K562 (cell line): ENCODE measurements at regions not wholly inside any gene's neighbourhood (a gene's known extent, or its start where the extent isn't known, plus 50 kb on each side); places are given as distances from the start of the nearest gene placed in this dataset.

Experiments
- ATAC-seq: fragments of 200-7000 bp; cut with Tn5 transposase; 3 replicates; pipeline ENCODE4 v1.9.1; 2020; ENCODE audit warnings: moderate library complexity
- BruUV-seq: library from RNA; stranded (reverse); fragments of 400-500 nt; replicated peaks from 2 replicates; lab custom pipeline; 2021; lab: Mats Ljungman, UMichigan
- CTCF ChIA-PET: fragments of 300-600 bp; formaldehyde crosslinking; extraction: SDS; loops from one replicate; lab custom pipeline; 2021; ENCODE audit warnings: low intra/inter-chr PET ratio; lab: Yijun Ruan, JAX
- POLR2A ChIA-PET: fragments of 300-600, 350-650 bp; sonication (Branson Sonifier 250); formaldehyde crosslinking; extraction: SDS; loops from one replicate; lab custom pipeline; 2021; ENCODE audit warnings: antibody characterized with exemption, inconsistent platforms; lab: Yijun Ruan, JAX
- DNase-seq, 4 experiments: peaks; one replicate each; pipeline versions ENCODE4 v3.0.0 to v3.0.0-alpha.2; 2011 to 2018; ENCODE audit warnings: low spot score in 3 of 4, mixed read lengths in 3 of 4; ENCODE audit errors: extremely low read depth in 1 of 4
- FAIRE-seq: peaks from 2 replicates; lab custom pipeline; 2011; peaks lifted over from hg19 to GRCh38; lab: Jason Lieb, UNC
- H2AFZ ChIP-seq: 2 replicates; pipeline ENCODE4 v1.6.0; 2011; ENCODE audit warnings: low read depth, low read length, control low read depth, inconsistent platforms
- H3K27ac ChIP-seq: fragments of 200-600 bp; 3 replicates; pipeline ENCODE4 v1.8.0; 2011; ENCODE audit warnings: low read depth, mild to moderate bottlenecking, control low read depth, inconsistent platforms, low read length, moderate library complexity, mixed read lengths; ENCODE audit errors: extremely low read depth
- H3K27me3 ChIP-seq, 2 experiments: fragments of 300-600 bp in 1 of 2; 2 replicates in 1 of 2; 3 replicates in 1 of 2; pipeline versions ENCODE4 v1.6.0 to v1.8.0; 2011; ENCODE audit warnings: inconsistent platforms in 2 of 2, low read length in 2 of 2, mild to moderate bottlenecking in 1 of 2, mixed read lengths in 1 of 2, moderate library complexity in 1 of 2; ENCODE audit not compliant: control insufficient read depth in 2 of 2, insufficient read depth in 2 of 2
- H3K36me3 ChIP-seq: fragments of 300-600 bp; 3 replicates; pipeline ENCODE4 v1.8.0; 2011; ENCODE audit warnings: mild to moderate bottlenecking, low read length, inconsistent platforms; ENCODE audit not compliant: control insufficient read depth, insufficient read depth
- H3K4me1 ChIP-seq, 2 experiments: fragments of 200-600 bp in 1 of 2; replicated peaks in 1 of 2; 2 replicates in 1 of 2; 3 replicates in 1 of 2; pipeline versions ENCODE4 v1.5.1 to v1.8.0; 2011; ENCODE audit warnings: inconsistent platforms in 2 of 2, low read length in 2 of 2, mild to moderate bottlenecking in 1 of 2, mixed read lengths in 1 of 2, moderate library complexity in 1 of 2; ENCODE audit not compliant: control insufficient read depth in 2 of 2, insufficient read depth in 2 of 2
- H3K4me2 ChIP-seq: 2 replicates; pipeline ENCODE4 v1.6.1; 2011; ENCODE audit warnings: low read length, control low read depth, inconsistent platforms, mixed read lengths; ENCODE audit not compliant: insufficient read depth
- H3K4me3 ChIP-seq: fragments of 200-600 bp; sonication (generic), shearing (Covaris generic); 2 replicates; pipeline ENCODE4 v1.5.1; 2016; ENCODE audit warnings: control low read depth, inconsistent platforms
- H3K79me2 ChIP-seq: fragments of 200-600 bp; 3 replicates; pipeline ENCODE4 v1.8.0; 2011; ENCODE audit warnings: low read length, inconsistent platforms; ENCODE audit not compliant: control insufficient read depth, insufficient read depth
- H3K9ac ChIP-seq, 2 experiments: 2 replicates each; pipeline versions ENCODE4 v1.6.0 to v1.6.1; 2011; ENCODE audit warnings: low read depth in 2 of 2, low read length in 2 of 2, control low read depth in 1 of 2, inconsistent platforms in 1 of 2, mild to moderate bottlenecking in 1 of 2, mixed read lengths in 1 of 2; ENCODE audit not compliant: insufficient read depth in 1 of 2
- H3K9me1 ChIP-seq: one replicate; pipeline ENCODE4 v1.6.0; 2011; ENCODE audit warnings: inconsistent platforms, mild to moderate bottlenecking, low read length, moderate library complexity; ENCODE audit not compliant: control insufficient read depth, insufficient read depth
- H3K9me3 ChIP-seq: replicated peaks from 2 replicates; pipeline ENCODE4 v1.5.1; 2011; ENCODE audit warnings: low read depth, low read length, inconsistent platforms; ENCODE audit not compliant: control insufficient read depth, insufficient read depth
- H4K20me1 ChIP-seq: replicated peaks from 2 replicates; pipeline ENCODE4 v1.6.1; 2011; ENCODE audit warnings: low read length, inconsistent platforms, mixed read lengths; ENCODE audit not compliant: control insufficient read depth, insufficient read depth
- C11orf30 ChIP-seq: fragments of 450-650 bp; IDR thresholded peaks from 2 replicates; pipeline ENCODE4 v1.6.1; 2016; ENCODE audit warnings: low read depth, mild to moderate bottlenecking
- CBX8 ChIP-seq: fragments of 200-600 bp; sonication (generic); IDR thresholded peaks from 2 replicates; pipeline ENCODE4 v1.6.1; 2012; ENCODE audit warnings: borderline replicate concordance, mixed run types, low read depth, mild to moderate bottlenecking, moderate library complexity, mixed read lengths, low read length, control low read depth, inconsistent platforms; ENCODE audit not compliant: poor library complexity, severe bottlenecking; ENCODE audit errors: extremely low read depth
- GTF2A2 ChIP-seq: IDR thresholded peaks from 2 replicates; pipeline ENCODE4 v1.6.1; 2016; ENCODE audit warnings: mild to moderate bottlenecking, missing genetic modification characterization, missing compliant biosample characterization
- KLF16 ChIP-seq: IDR thresholded peaks from 2 replicates; pipeline ENCODE4 v1.6.1; 2016; ENCODE audit warnings: antibody characterized with exemption
- NR2C1 ChIP-seq, 2 experiments: fragments of 450-650 bp; IDR thresholded peaks; 2 replicates each; pipeline ENCODE4 v1.6.1; 2017; ENCODE audit warnings: mild to moderate bottlenecking in 2 of 2, antibody characterized with exemption in 1 of 2, inconsistent platforms in 1 of 2, missing compliant biosample characterization in 1 of 2, missing genetic modification characterization in 1 of 2
- RBM14 ChIP-seq: fragments of 200-400 bp; formaldehyde crosslinking; IDR thresholded peaks from 2 replicates; pipeline ENCODE4 v1.6.1; 2018; ENCODE audit warnings: low read depth, mild to moderate bottlenecking, low read length, moderate library complexity, borderline replicate concordance; ENCODE audit not compliant: insufficient read depth
- TRIM24 ChIP-seq, 2 experiments: fragments of 450-650 bp; IDR thresholded peaks; 2 replicates each; pipeline ENCODE4 v1.6.1; 2016
- ZNF12 ChIP-seq: sonication (generic); formaldehyde crosslinking; IDR thresholded peaks from 2 replicates; pipeline ENCODE4 v1.4.0; 2020; ENCODE audit warnings: mild to moderate bottlenecking, missing genetic modification reagents
- ZNF165 ChIP-seq: fragments of 250-450 bp; sonication (Bioruptor Pico); IDR thresholded peaks from 2 replicates; pipeline ENCODE4 v1.4.0; 2020; ENCODE audit warnings: borderline replicate concordance
- WGBS: fragments of 100-300 bp; shearing (Covaris generic); methylation state at CpG from one replicate; pipeline ENCODE4 v1.1.6; 2016; ENCODE audit warnings: low coverage, mixed read lengths; ENCODE audit not compliant: insufficient coverage; ENCODE audit errors: missing lambda C conversion rate; 5-methylcytosine and 5-hydroxymethylcytosine counted together
- in situ Hi-C: fragments of 300-500 bp; cut with MboI; formaldehyde crosslinking; loops from 4 replicates; pipeline ENCODE4 v1.15.0; 2018; ENCODE audit warnings: inconsistent platforms, mixed read lengths
- intact Hi-C: fragments of 100-400 bp; cut with micrococcal nuclease; formaldehyde crosslinking; loops from 2 replicates; pipeline ENCODE4 v1.14.2; 2022
- TF ChIP-seq, protein P1 (sequence below): sonication (generic); formaldehyde crosslinking; IDR thresholded peaks from 2 replicates; pipeline ENCODE4 v1.8.0; 2022; ENCODE audit warnings: mild to moderate bottlenecking, missing genetic modification reagents, borderline replicate concordance

DNA sequence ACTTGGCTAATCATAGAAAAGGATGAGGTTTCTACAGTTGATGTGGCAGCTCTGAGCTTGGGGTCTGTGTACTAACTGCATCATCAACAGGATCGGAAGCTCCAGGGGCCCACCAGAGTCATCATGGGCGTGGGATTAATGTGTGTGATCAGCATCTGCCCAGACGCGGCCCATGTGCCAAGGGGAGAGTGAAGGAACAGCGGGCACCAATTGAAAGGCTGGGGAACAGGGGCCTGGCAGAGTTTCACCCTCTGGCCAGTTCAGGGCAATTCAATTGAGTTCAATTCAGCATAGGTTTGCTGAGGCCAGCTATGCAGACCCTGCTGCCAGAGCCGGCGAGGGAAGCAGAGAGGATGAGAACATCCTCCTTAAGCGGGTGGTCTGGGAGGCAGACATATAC lies 260.0 kb upstream of the AJAP1 start:
- no peaks in the 10 kb centered on the region for H4K20me1 ChIP-seq
- H3K27ac ChIP-seq = no peak overlapping the region
- no peak overlapping the region for H3K4me2 ChIP-seq
- BruUV-seq = no TSS peak
- 0 out of 2 replicates have a peak, but pooled peaks cover 1% of the 10 kb centered on the region for H3K9me3 ChIP-seq
- H3K4me1 ChIP-seq = no peaks in the 10 kb centered on the region
- H3K36me3 ChIP-seq = no peaks in the 10 kb centered on the region
- H3K9ac ChIP-seq = no peak overlapping the region
- H3K79me2 ChIP-seq = no peaks in the 10 kb centered on the region
- H3K9me1 ChIP-seq = no peaks in the 10 kb centered on the region
- POLR2A ChIA-PET = interaction anchor here (0.7 kb wide), 1 partner anchor 26 kb away, joined by 3 read pairs; no protein-coding TSS in a partner anchor
- DNase-seq (no peak), ATAC-seq (no peak), FAIRE-seq (no peak)
- H2AFZ ChIP-seq = no peak overlapping the region
- H3K27me3 ChIP-seq = no peaks in the 10 kb centered on the region; a peak in 1 of 5 replicates
- in situ Hi-C loops (no loop called here), intact Hi-C loops (no loop called here)
- no peak for TF ChIP-seq CBX8
- H3K4me3 ChIP-seq = no peak overlapping the region
- 0% methylated on average over 8 of the region's 8 CpGs for WGBS
- CTCF ChIA-PET = no interaction called here

DNA sequence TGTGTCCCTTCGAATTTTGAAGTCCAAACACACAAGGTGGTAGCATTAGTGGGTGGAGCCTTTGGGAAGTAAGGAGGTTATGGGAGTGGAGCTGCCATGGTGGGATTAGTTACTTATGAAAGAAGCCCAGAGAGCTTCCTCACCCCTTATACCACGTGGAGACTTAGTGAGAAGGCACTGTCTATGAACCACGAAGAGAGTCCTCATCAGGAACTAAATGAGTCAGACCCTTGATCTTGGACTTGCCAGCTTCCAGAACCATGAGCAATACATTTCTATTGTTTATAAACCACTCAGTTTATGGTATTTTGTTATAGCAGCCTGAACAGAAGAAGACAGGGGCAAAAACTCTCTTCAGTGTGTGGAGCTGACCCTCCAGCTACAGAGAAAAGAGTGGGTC lies 259.3 kb upstream of the AJAP1 start:
- 0% methylated on average over 3 of the region's 3 CpGs for WGBS

More for the DNA sequence above, 259.3 kb upstream of the AJAP1 start:
- H3K36me3 ChIP-seq = no peaks in the 10 kb centered on the region
- H3K9me3 ChIP-seq = 0 out of 2 replicates have a peak, but pooled peaks cover 1% of the 10 kb centered on the region
- no peaks in the 10 kb centered on the region; a peak in 1 of 5 replicates for H3K27me3 ChIP-seq
- ChIA-PET CTCF (no interaction called here), POLR2A (interaction anchor here (0.6 kb wide), 1 partner anchor 35 kb away, joined by 3 read pairs; no protein-coding TSS in a partner anchor)
- no peak overlapping the region for H3K27ac ChIP-seq
- no peaks in the 10 kb centered on the region for H4K20me1 ChIP-seq
- H3K9me1 ChIP-seq = no peaks in the 10 kb centered on the region
- no peak overlapping the region for H3K4me3 ChIP-seq
- BruUV-seq = no TSS peak
- TF ChIP-seq NR2C1 (IDR thresholded peaks at IDR 0.05) = no peak
- TF ChIP-seq NR2C1 (tag; IDR thresholded peaks at IDR 0.05) = no peak
- TF ChIP-seq ZNF165 (CRISPR knock-in tag) = no peak
- no peak for TF ChIP-seq RBM14
- no peak for TF ChIP-seq KLF16
- TF ChIP-seq, protein P1, sequence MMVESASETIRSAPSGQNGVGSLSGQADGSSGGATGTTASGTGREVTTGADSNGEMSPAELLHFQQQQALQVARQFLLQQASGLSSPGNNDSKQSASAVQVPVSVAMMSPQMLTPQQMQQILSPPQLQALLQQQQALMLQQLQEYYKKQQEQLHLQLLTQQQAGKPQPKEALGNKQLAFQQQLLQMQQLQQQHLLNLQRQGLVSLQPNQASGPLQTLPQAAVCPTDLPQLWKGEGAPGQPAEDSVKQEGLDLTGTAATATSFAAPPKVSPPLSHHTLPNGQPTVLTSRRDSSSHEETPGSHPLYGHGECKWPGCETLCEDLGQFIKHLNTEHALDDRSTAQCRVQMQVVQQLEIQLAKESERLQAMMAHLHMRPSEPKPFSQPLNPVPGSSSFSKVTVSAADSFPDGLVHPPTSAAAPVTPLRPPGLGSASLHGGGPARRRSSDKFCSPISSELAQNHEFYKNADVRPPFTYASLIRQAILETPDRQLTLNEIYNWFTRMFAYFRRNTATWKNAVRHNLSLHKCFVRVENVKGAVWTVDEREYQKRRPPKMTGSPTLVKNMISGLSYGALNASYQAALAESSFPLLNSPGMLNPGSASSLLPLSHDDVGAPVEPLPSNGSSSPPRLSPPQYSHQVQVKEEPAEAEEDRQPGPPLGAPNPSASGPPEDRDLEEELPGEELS = no peak
- TF ChIP-seq TRIM24 (IDR thresholded peaks at IDR 0.05) = no peak
- no peak for TF ChIP-seq ZNF12 (CRISPR knock-in tag)
- TF ChIP-seq C11orf30 = no peak
- TF ChIP-seq GTF2A2 (tag) = no peak
- no peaks in the 10 kb centered on the region for H3K4me1 ChIP-seq
- no peak overlapping the region for H3K4me2 ChIP-seq
- ATAC-seq (no peak), DNase-seq (no peak), FAIRE-seq (no peak)
- intact Hi-C loops (no loop called here), in situ Hi-C loops (no loop called here)
- no peaks in the 10 kb centered on the region for H3K79me2 ChIP-seq
- no peak overlapping the region for H2AFZ ChIP-seq
- H3K9ac ChIP-seq = no peak overlapping the region
